GM12864 (cell line): ENCODE measurements at regions not wholly inside any gene's neighbourhood (a gene's known extent, or its start where the extent isn't known, plus 50 kb on each side); places are given as distances from the start of the nearest gene placed in this dataset.

ENCODE experiments used
- DNase-seq: peaks from one replicate; pipeline ENCODE4 v3.0.0-alpha.2; 2011; ENCODE audit warnings: low read depth
- H3K4me3 ChIP-seq: 2 replicates; pipeline ENCODE4 v1.5.1; 2011; ENCODE audit warnings: mild to moderate bottlenecking, low read depth, low read length, control low read depth
- CTCF ChIP-seq: IDR thresholded peaks from 2 replicates; pipeline ENCODE4 v1.5.1; 2011; ENCODE audit warnings: low read depth, mild to moderate bottlenecking, moderate library complexity, low read length, control low read depth, inconsistent platforms; ENCODE audit errors: missing control alignments

DNA sequence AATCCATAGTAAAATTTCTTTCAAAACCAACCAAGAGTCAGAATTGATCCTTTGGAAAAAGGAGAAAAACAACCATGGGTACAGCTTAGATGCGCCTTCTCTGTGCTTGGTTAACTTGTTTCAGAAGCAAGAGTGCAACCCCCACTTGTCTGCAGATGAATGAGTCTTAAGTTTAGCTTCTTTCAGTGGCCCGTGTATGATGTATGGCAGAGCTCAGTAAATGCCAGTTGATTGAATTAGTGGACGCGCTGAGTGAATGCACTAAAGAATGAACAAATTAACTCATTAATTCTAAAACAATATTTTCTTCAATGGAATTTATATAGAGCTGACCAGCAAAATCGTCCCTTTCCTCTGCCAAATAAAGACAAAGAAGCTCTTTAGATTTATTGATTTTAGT is 67.0 kb upstream of the ARHGEF3 start:
- no peak overlapping the region for H3K4me3 ChIP-seq
- no peak for TF ChIP-seq CTCF
- no peak for DNase-seq

DNA sequence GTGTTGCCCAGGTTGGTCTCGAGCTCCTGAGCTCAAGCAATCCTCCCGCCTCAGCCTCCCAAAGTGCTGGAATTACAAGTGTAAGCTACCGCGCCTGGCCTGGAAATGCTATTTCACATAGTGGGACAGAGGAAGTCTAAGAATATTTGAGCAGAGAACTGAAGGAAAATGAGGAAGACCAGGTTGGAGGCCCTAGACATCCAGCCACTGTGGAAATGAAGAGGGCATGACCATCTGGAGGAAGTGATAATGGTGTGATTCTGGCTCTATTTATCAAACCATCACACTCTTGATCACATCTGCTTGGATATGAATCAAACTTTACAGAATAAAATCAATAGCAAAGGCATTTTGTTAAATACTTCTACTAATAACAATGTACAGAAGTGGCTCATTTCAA is 65.9 kb upstream of the ARHGEF3 start:
- no peak for TF ChIP-seq CTCF
- DNase-seq = no peak
- H3K4me3 ChIP-seq = no peak overlapping the region

DNA sequence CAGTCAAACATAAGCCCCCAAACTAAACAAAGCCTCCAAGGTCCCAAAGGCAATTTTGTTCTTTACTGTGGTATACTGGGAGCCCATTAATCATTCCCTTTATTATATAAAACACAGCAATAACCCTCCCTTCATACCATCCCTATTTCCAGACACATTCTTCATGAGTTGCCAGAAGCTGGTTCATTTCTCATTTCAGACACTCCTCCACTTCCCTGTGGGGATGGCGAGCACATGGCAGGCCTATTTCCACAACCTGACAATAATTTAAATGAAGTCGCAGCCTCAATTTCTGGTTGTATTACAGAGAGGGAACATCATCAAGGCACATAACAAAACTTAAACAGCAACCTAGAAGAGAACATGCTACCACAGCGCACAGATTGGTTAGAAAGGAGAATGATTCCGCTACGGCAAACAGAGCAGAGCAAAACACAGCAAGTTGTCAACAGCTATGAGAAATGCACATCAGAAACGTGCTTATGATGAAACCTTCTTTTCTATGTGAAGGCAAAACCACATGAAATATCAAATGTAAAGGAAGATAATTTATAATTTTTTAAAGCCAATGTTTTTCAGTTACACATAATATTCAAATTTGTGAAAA is 63.3 kb upstream of the ARHGEF3 start:
- no peak overlapping the region for H3K4me3 ChIP-seq
- DNase-seq = no peak
- TF ChIP-seq CTCF = no peak

GRCh38 chr3:56864090-56864489 is 62.3 kb upstream of the ARHGEF3 start:
- no peak for TF ChIP-seq CTCF
- peak; percentile 22 for DNase-seq
- no peak overlapping the region for H3K4me3 ChIP-seq

DNA sequence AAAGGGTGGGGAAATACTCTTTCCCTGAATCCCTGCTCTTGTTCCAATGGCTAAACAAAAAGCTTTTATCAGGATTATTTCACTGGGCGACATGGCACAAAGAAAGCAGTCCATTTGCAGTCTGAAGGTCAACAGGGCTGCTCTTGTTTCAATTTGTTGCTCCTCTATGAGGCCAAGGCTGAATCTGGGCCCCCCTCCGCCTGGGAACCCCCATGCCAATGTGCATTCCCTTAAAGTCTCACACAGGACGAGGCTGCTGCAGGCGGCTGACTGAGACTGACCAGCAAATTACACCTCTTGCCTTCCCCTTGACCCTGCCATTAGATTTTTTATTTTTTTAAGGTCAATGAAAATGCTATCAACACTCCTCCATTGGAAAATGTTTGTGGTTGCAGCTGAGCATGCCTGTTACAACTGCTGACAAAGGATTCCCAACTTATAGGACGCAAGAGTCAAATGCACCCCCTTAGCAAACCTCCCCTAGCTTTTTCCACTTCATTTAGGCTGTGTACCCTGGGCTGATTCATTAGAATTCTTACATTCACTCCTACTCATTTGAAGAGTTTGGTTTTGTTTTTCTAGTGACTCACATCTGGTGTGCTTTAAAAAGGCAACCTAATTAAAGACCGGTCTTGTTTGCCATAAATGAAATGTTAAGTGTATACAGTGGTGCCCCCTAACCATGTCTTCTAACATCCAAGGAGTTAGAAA is 60.8 kb upstream of the ARHGEF3 start:
- TF ChIP-seq CTCF = no peak
- DNase-seq = no peak

DNA sequence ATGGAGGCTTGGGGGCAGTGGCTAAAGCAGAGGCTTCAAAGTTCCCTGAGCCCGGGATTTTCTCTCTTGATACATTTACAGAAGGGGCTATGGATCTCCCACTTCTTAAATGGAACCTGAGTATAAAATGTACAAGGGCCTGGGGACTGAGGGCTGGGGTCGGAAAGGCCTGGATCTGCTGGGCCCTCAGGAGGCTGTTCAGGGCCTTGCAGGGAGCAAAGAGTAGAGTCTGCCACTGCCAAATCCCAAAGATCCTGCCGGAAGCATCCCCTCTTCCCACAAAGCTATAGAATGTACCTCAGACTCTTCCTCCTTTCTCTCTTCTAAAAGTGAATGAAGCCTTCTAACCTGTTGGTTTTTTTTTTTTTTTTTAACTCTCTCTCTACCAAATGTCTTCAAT is 59.8 kb upstream of the ARHGEF3 start:
- H3K4me3 ChIP-seq = no peak overlapping the region
- TF ChIP-seq CTCF = no peak
- DNase-seq = no peak

More for the DNA sequence above, 60.8 kb upstream of the ARHGEF3 start:
- H3K4me3 ChIP-seq = no peak overlapping the region

- DNase-seq = no peak
- TF ChIP-seq CTCF = no peak
Observed at GRCh38 chr3:56860939-56861338, 59.2 kb upstream of the ARHGEF3 start.

More at GRCh38 chr3:56860939-56861338, 59.2 kb upstream of the ARHGEF3 start:
- no peak overlapping the region for H3K4me3 ChIP-seq
